Neural cell (in vitro differentiated cells): ENCODE measurements at regions not wholly inside any gene's neighbourhood (a gene's known extent, or its start where the extent isn't known, plus 50 kb on each side); places are given as distances from the start of the nearest gene placed in this dataset.

ENCODE experiments used
- H2AFZ ChIP-seq: fragments of 200-600, 300-800 bp; sonication (generic), shearing (Covaris generic); 2 replicates; pipeline ENCODE4 v1.6.0; 2014; ENCODE audit warnings: low read depth, mild to moderate bottlenecking, antibody characterized with exemption, low read length, moderate library complexity
- H3F3A ChIP-seq: fragments of 200-600 bp; shearing (Covaris generic); 2 replicates; pipeline ENCODE4 v1.6.1; 2016; ENCODE audit warnings: mild to moderate bottlenecking, moderate library complexity, mixed read lengths, antibody characterized with exemption, low read length; ENCODE audit not compliant: insufficient read depth, poor library complexity, severe bottlenecking
- H3K27ac ChIP-seq: fragments of 200-600, 300-800 bp; sonication (generic), shearing (Covaris generic); 2 replicates; pipeline ENCODE4 v1.5.1; 2014; ENCODE audit warnings: mild to moderate bottlenecking, low read length, moderate library complexity
- H3K27me3 ChIP-seq: fragments of 300-800, 200-600 bp; sonication (generic), shearing (Covaris generic); 2 replicates; pipeline ENCODE4 v1.6.0; 2014; ENCODE audit warnings: mild to moderate bottlenecking, low read depth, low read length, moderate library complexity; ENCODE audit not compliant: insufficient read depth
- H3K36me3 ChIP-seq: fragments of 300-800, 200-600 bp; sonication (generic), shearing (Covaris generic); 2 replicates; pipeline ENCODE4 v1.5.1; 2014; ENCODE audit warnings: mild to moderate bottlenecking, antibody characterized with exemption, low read length, moderate library complexity; ENCODE audit not compliant: insufficient read depth
- H3K4me2 ChIP-seq: fragments of 300-800, 200-600 bp; sonication (generic), shearing (Covaris generic); 2 replicates; pipeline ENCODE4 v1.6.0; 2014; ENCODE audit warnings: mild to moderate bottlenecking, low read length
- H3K4me3 ChIP-seq: fragments of 300-800, 200-600 bp; sonication (generic), shearing (Covaris generic); 2 replicates; pipeline ENCODE4 v1.5.1; 2014; ENCODE audit warnings: mild to moderate bottlenecking, low read length, moderate library complexity
- H3K79me2 ChIP-seq: fragments of 200-600 bp; shearing (Covaris generic); replicated peaks from 2 replicates; pipeline ENCODE4 v1.6.0; 2014; ENCODE audit warnings: mild to moderate bottlenecking, low read length, moderate library complexity; ENCODE audit not compliant: insufficient read depth
- H3K9ac ChIP-seq: fragments of 300-800, 200-600 bp; sonication (generic), shearing (Covaris generic); 2 replicates; pipeline ENCODE4 v1.6.1; 2016; ENCODE audit warnings: mild to moderate bottlenecking, low read length, mixed read lengths
- H3K9me2 ChIP-seq: fragments of 200-600 bp; shearing (Covaris generic); 2 replicates; pipeline ENCODE4 v1.6.1; 2016; ENCODE audit warnings: mild to moderate bottlenecking, low read length, mixed read lengths; ENCODE audit not compliant: insufficient read depth
- H3K9me3 ChIP-seq: fragments of 200-600, 300-800 bp; sonication (generic), shearing (Covaris generic); 2 replicates; pipeline ENCODE4 v1.6.1; 2016; ENCODE audit warnings: mild to moderate bottlenecking, mixed run types, low read length, moderate library complexity, mixed read lengths
- H4K20me1 ChIP-seq: fragments of 200-600 bp; shearing (Covaris generic); 2 replicates; pipeline ENCODE4 v1.6.1; 2016; ENCODE audit warnings: mild to moderate bottlenecking, mixed run types; ENCODE audit not compliant: insufficient read depth
- CTCF ChIP-seq: fragments of 450-650 bp; IDR thresholded peaks from 2 replicates; pipeline ENCODE4 v1.5.1; 2014; ENCODE audit warnings: antibody characterized with exemption, mild to moderate bottlenecking, moderate library complexity; ENCODE audit not compliant: poor library complexity, severe bottlenecking
- EP300 ChIP-seq: fragments of 450-650 bp; conservative IDR thresholded peaks from 2 replicates; pipeline ENCODE4 v1.6.1; 2014; ENCODE audit warnings: antibody characterized with exemption, mild to moderate bottlenecking, moderate library complexity; ENCODE audit not compliant: poor library complexity, severe bottlenecking
- EZH2 ChIP-seq: fragments of 200-600, 300-800 bp; shearing (Covaris generic), sonication (generic); IDR thresholded peaks from 2 replicates; pipeline ENCODE4 v1.6.1; 2014; ENCODE audit warnings: antibody characterized with exemption, low read length, borderline replicate concordance, mild to moderate bottlenecking; ENCODE audit not compliant: insufficient read depth, poor library complexity, severe bottlenecking
- MXI1 ChIP-seq: fragments of 450-650 bp; conservative IDR thresholded peaks from 2 replicates; pipeline ENCODE4 v1.6.1; 2014; ENCODE audit warnings: antibody characterized with exemption, mild to moderate bottlenecking; ENCODE audit not compliant: poor library complexity, severe bottlenecking
- POLR2AphosphoS5 ChIP-seq: IDR thresholded peaks from 2 replicates; pipeline ENCODE4 v1.6.1; 2012
- RAD21 ChIP-seq: fragments of 450-650 bp; conservative IDR thresholded peaks from 2 replicates; pipeline ENCODE4 v1.6.1; 2014; ENCODE audit warnings: antibody characterized with exemption, mild to moderate bottlenecking, moderate library complexity
- REST ChIP-seq: IDR thresholded peaks from 2 replicates; pipeline ENCODE4 v1.6.1; 2012; ENCODE audit warnings: borderline replicate concordance
- SMC3 ChIP-seq: fragments of 450-650 bp; conservative IDR thresholded peaks from 2 replicates; pipeline ENCODE4 v1.6.1; 2014; ENCODE audit warnings: antibody characterized with exemption, mild to moderate bottlenecking, moderate library complexity; ENCODE audit not compliant: poor library complexity
- TAF1 ChIP-seq: IDR thresholded peaks from 2 replicates; pipeline ENCODE4 v1.6.1; 2012; ENCODE audit warnings: low read depth

GRCh38 chr2:41460661-41461060, 587.2 kb upstream of the PKDCC start:
- TF ChIP-seq REST: no peak
- no peak for TF ChIP-seq EZH2
- TF ChIP-seq SMC3: no peak
- no peak for TF ChIP-seq CTCF
- no peak for TF ChIP-seq TAF1
- no peaks in the 10 kb centered on the region for H3F3A ChIP-seq
- no peaks in the 10 kb centered on the region for H3K27me3 ChIP-seq
- no peak overlapping the region for H3K27ac ChIP-seq
- no peaks in the 10 kb centered on the region for H3K9me2 ChIP-seq
- no peaks in the 10 kb centered on the region for H3K36me3 ChIP-seq
- H3K9me3 ChIP-seq: no peaks in the 10 kb centered on the region
- H3K9ac ChIP-seq: no peak overlapping the region
- H4K20me1 ChIP-seq: no peaks in the 10 kb centered on the region
- H3K4me2 ChIP-seq: no peak overlapping the region
- H3K79me2 ChIP-seq: no peaks in the 10 kb centered on the region
- no peak overlapping the region for H3K4me3 ChIP-seq
- H2AFZ ChIP-seq: no peak overlapping the region

GRCh38 chr2:41464395-41464794, 583.4 kb upstream of the PKDCC start:
- H3K9me2 ChIP-seq: no peaks in the 10 kb centered on the region
- no peak for TF ChIP-seq EZH2
- TF ChIP-seq TAF1: no peak
- TF ChIP-seq RAD21: no peak
- TF ChIP-seq MXI1: no peak
- no peak for TF ChIP-seq EP300
- no peak for TF ChIP-seq POLR2AphosphoS5
- TF ChIP-seq REST: no peak
- TF ChIP-seq SMC3: no peak
- TF ChIP-seq CTCF: no peak
- no peaks in the 10 kb centered on the region for H3K79me2 ChIP-seq
- no peak overlapping the region for H3K4me3 ChIP-seq
- H4K20me1 ChIP-seq: no peaks in the 10 kb centered on the region
- H3K4me2 ChIP-seq: no peak overlapping the region
- no peaks in the 10 kb centered on the region for H3K36me3 ChIP-seq
- H3K9ac ChIP-seq: no peak overlapping the region
- no peaks in the 10 kb centered on the region for H3F3A ChIP-seq
- H3K27ac ChIP-seq: no peak overlapping the region
- no peak overlapping the region for H2AFZ ChIP-seq
- H3K9me3 ChIP-seq: no peaks in the 10 kb centered on the region
- no peaks in the 10 kb centered on the region for H3K27me3 ChIP-seq
